T-helper 17 cell (primary cell): ENCODE measurements at regions not wholly inside any gene's neighbourhood (a gene's known extent, or its start where the extent isn't known, plus 50 kb on each side); places are given as distances from the start of the nearest gene placed in this dataset.

Experiments used
- ATAC-seq: fragments of 150-1000 bp; cut with Tn5 transposase; 2 replicates; pipeline ENCODE4 v1.10.0; 2021; ENCODE audit warnings: mild to moderate bottlenecking, moderate library complexity
- DNase-seq, 3 donors: peaks; one replicate each; pipeline versions ENCODE4 v3.0.0 to v3.0.0-alpha.2; 2020 to 2021
- H3K9me3 ChIP-seq: one replicate; pipeline ENCODE4 v1.7.0; 2013; ENCODE audit warnings: low read length, mild to moderate bottlenecking; ENCODE audit not compliant: control insufficient read depth, poor library complexity, severe bottlenecking
- H3K27ac Mint-ChIP-seq: one replicate; pipeline ENCODE4 v1.8.0; 2022; ENCODE audit warnings: mild to moderate bottlenecking, moderate library complexity, mixed read lengths
- H3K27me3 Mint-ChIP-seq: one replicate; pipeline ENCODE4 v1.8.0; 2022; ENCODE audit warnings: mixed read lengths
- H3K36me3 Mint-ChIP-seq: one replicate; pipeline ENCODE4 v1.8.0; 2022; ENCODE audit warnings: low read depth, mixed read lengths
- H3K4me1 Mint-ChIP-seq: one replicate; pipeline ENCODE4 v1.8.0; 2022; ENCODE audit warnings: mild to moderate bottlenecking, mixed read lengths
- H3K4me3 Mint-ChIP-seq: one replicate; pipeline ENCODE4 v1.8.0; 2022; ENCODE audit warnings: mild to moderate bottlenecking, moderate library complexity, mixed read lengths

- H3K4me3 Mint-ChIP-seq, result no peak overlapping the region
- H3K9me3 ChIP-seq, result no peaks in the 10 kb centered on the region
- H3K36me3 Mint-ChIP-seq, result no peaks in the 10 kb centered on the region
- peaks cover 77% of the 10 kb centered on the region for H3K27me3 Mint-ChIP-seq
- DNase-seq, result no peak
- H3K27ac Mint-ChIP-seq, result no peak overlapping the region
- ATAC-seq, result no peak
- peaks cover 4% of the 10 kb centered on the region for H3K4me1 Mint-ChIP-seq
Observed at GRCh38 chr1:209429611-209430010, 153.9 kb upstream of the CAMK1G start.

- H3K9me3 ChIP-seq, result no peaks in the 10 kb centered on the region
- ATAC-seq (no peak), DNase-seq (no peak)
- Mint-ChIP-seq H3K27me3 (peaks cover 77% of the 10 kb centered on the region), H3K4me3 (no peak overlapping the region), H3K4me1 (peaks cover 4% of the 10 kb centered on the region), H3K36me3 (no peaks in the 10 kb centered on the region), H3K27ac (no peak overlapping the region)
Observed at GRCh38 chr1:209430107-209430506, 153.4 kb upstream of the CAMK1G start.

GRCh38 chr1:209430821-209431259 lies 152.7 kb upstream of the CAMK1G start:
- H3K4me3 Mint-ChIP-seq, result no peak overlapping the region
- no peak for DNase-seq
- H3K4me1 Mint-ChIP-seq, result peaks cover 4% of the 10 kb centered on the region
- no peaks in the 10 kb centered on the region for H3K9me3 ChIP-seq
- H3K36me3 Mint-ChIP-seq, result no peaks in the 10 kb centered on the region
- ATAC-seq, result no peak
- no peak overlapping the region for H3K27ac Mint-ChIP-seq
- H3K27me3 Mint-ChIP-seq, result peaks cover 77% of the 10 kb centered on the region

GRCh38 chr1:209431402-209431801 lies 152.1 kb upstream of the CAMK1G start:
- H3K4me3 Mint-ChIP-seq, result no peak overlapping the region
- no peaks in the 10 kb centered on the region for H3K9me3 ChIP-seq
- DNase-seq (no peak), ATAC-seq (no peak)
- H3K27ac Mint-ChIP-seq, result no peak overlapping the region
- H3K36me3 Mint-ChIP-seq, result no peaks in the 10 kb centered on the region
- H3K4me1 Mint-ChIP-seq, result peaks cover 4% of the 10 kb centered on the region
- H3K27me3 Mint-ChIP-seq, result peaks cover 78% of the 10 kb centered on the region

GRCh38 chr1:209431813-209432442 lies 151.6 kb upstream of the CAMK1G start:
- H3K4me1 Mint-ChIP-seq, result peaks cover 4% of the 10 kb centered on the region
- ATAC-seq (no peak), DNase-seq (no peak)
- H3K27me3 Mint-ChIP-seq, result peaks cover 79% of the 10 kb centered on the region
- no peak overlapping the region for H3K27ac Mint-ChIP-seq
- no peaks in the 10 kb centered on the region for H3K36me3 Mint-ChIP-seq
- H3K4me3 Mint-ChIP-seq, result no peak overlapping the region
- no peaks in the 10 kb centered on the region for H3K9me3 ChIP-seq

- no peak for ATAC-seq
- Mint-ChIP-seq H3K4me3 (no peak overlapping the region), H3K27me3 (peaks cover 79% of the 10 kb centered on the region), H3K27ac (no peak overlapping the region), H3K36me3 (no peaks in the 10 kb centered on the region), H3K4me1 (peaks cover 2% of the 10 kb centered on the region)
- no peak for DNase-seq
- no peaks in the 10 kb centered on the region for H3K9me3 ChIP-seq
Observed at GRCh38 chr1:209432443-209432825, 151.1 kb upstream of the CAMK1G start.

GRCh38 chr1:209433649-209434031 lies 149.9 kb upstream of the CAMK1G start:
- ATAC-seq (no peak), DNase-seq (no peak)
- Mint-ChIP-seq H3K27me3 (peaks cover 71% of the 10 kb centered on the region), H3K36me3 (no peaks in the 10 kb centered on the region), H3K4me3 (no peak overlapping the region), H3K27ac (no peak overlapping the region), H3K4me1 (peaks cover 2% of the 10 kb centered on the region)
- H3K9me3 ChIP-seq, result no peaks in the 10 kb centered on the region

- ATAC-seq, result no peak
- H3K27ac Mint-ChIP-seq, result no peak overlapping the region
- H3K9me3 ChIP-seq, result no peaks in the 10 kb centered on the region
- no peak for DNase-seq
- no peak overlapping the region for H3K4me3 Mint-ChIP-seq
- no peaks in the 10 kb centered on the region for H3K4me1 Mint-ChIP-seq
- H3K36me3 Mint-ChIP-seq, result no peaks in the 10 kb centered on the region
- peaks cover 67% of the 10 kb centered on the region for H3K27me3 Mint-ChIP-seq
Observed at GRCh38 chr1:209434066-209434465, 149.4 kb upstream of the CAMK1G start.

GRCh38 chr1:209434631-209435217 lies 148.8 kb upstream of the CAMK1G start:
- ATAC-seq, result no peak
- peaks cover 60% of the 10 kb centered on the region for H3K27me3 Mint-ChIP-seq

GRCh38 chr1:209435654-209436566 lies 147.6 kb upstream of the CAMK1G start:
- H3K27me3 Mint-ChIP-seq, result peaks cover 48% of the 10 kb centered on the region
- DNase-seq, result no peak
- peak; percentile 42 for ATAC-seq
- no peak overlapping the region for H3K4me3 Mint-ChIP-seq
- H3K36me3 Mint-ChIP-seq, result no peaks in the 10 kb centered on the region
- H3K27ac Mint-ChIP-seq, result no peak overlapping the region
- H3K9me3 ChIP-seq, result peaks cover 6% of the 10 kb centered on the region
- H3K4me1 Mint-ChIP-seq, result no peaks in the 10 kb centered on the region

More at GRCh38 chr1:209434631-209435217, 148.8 kb upstream of the CAMK1G start:
- peaks cover 6% of the 10 kb centered on the region for H3K9me3 ChIP-seq
- no peak for DNase-seq
- H3K36me3 Mint-ChIP-seq, result no peaks in the 10 kb centered on the region
- no peak overlapping the region for H3K4me3 Mint-ChIP-seq
- no peak overlapping the region for H3K27ac Mint-ChIP-seq
- H3K4me1 Mint-ChIP-seq, result no peaks in the 10 kb centered on the region

- H3K4me3 Mint-ChIP-seq, result no peak overlapping the region
- H3K36me3 Mint-ChIP-seq, result no peaks in the 10 kb centered on the region
- H3K27me3 Mint-ChIP-seq, result peaks cover 29% of the 10 kb centered on the region
- no peaks in the 10 kb centered on the region for H3K4me1 Mint-ChIP-seq
- no peak overlapping the region for H3K27ac Mint-ChIP-seq
- DNase-seq (no peak), ATAC-seq (no peak)
- peaks cover 6% of the 10 kb centered on the region for H3K9me3 ChIP-seq
Observed at GRCh38 chr1:209439828-209440227, 143.7 kb upstream of the CAMK1G start.

GRCh38 chr1:209443361-209443931 lies 140.1 kb upstream of the CAMK1G start:
- peaks cover 4% of the 10 kb centered on the region for H3K27me3 Mint-ChIP-seq
- no peaks in the 10 kb centered on the region for H3K4me1 Mint-ChIP-seq
- H3K4me3 Mint-ChIP-seq, result no peak overlapping the region
- no peak for ATAC-seq
- H3K36me3 Mint-ChIP-seq, result no peaks in the 10 kb centered on the region
- no peak overlapping the region for H3K27ac Mint-ChIP-seq
- peaks cover 6% of the 10 kb centered on the region for H3K9me3 ChIP-seq
- DNase-seq, result no peak

GRCh38 chr1:209443975-209444651 lies 139.4 kb upstream of the CAMK1G start:
- Mint-ChIP-seq H3K4me3 (no peak overlapping the region), H3K4me1 (no peaks in the 10 kb centered on the region), H3K36me3 (no peaks in the 10 kb centered on the region), H3K27ac (no peak overlapping the region), H3K27me3 (peaks cover 4% of the 10 kb centered on the region)
- DNase-seq (no peak), ATAC-seq (no peak)
- peaks cover 6% of the 10 kb centered on the region for H3K9me3 ChIP-seq
